Activated CD8-positive, alpha-beta T cell treated with anti-CD3 and anti-CD28 coated beads for 36 hours (primary cell): ENCODE measurements at regions not wholly inside any gene's neighbourhood (a gene's known extent, or its start where the extent isn't known, plus 50 kb on each side); places are given as distances from the start of the nearest gene placed in this dataset.
"Not testable (repeated sequence)": the region's sequence is repeated elsewhere in the genome, so short reads cannot be mapped to it uniquely, and the experiment has no call there.

Experiments used
- ATAC-seq: fragments of 200-7000 bp; cut with Tn5 transposase; one replicate; pipeline ENCODE4 v1.10.0; 2021; ENCODE audit warnings: mild to moderate bottlenecking, moderate library complexity
- CTCF ChIA-PET: fragments of 350-600 bp; sonication (Branson Sonifier 250); formaldehyde crosslinking; loops from one replicate; lab custom pipeline; 2021; ENCODE audit warnings: antibody characterized with exemption; lab: Charles Lee
- POLR2A ChIA-PET: fragments of 350-600 bp; sonication (Branson Sonifier 250); formaldehyde crosslinking; loops from one replicate; lab custom pipeline; 2021; ENCODE audit warnings: antibody characterized with exemption; lab: Charles Lee
- DNase-seq: peaks from one replicate; pipeline ENCODE4 v3.0.0-alpha.2; 2020
- H3K27ac Mint-ChIP-seq: one replicate; pipeline ENCODE4 v1.8.0; 2021; ENCODE audit warnings: mild to moderate bottlenecking, mixed read lengths
- H3K27me3 Mint-ChIP-seq: one replicate; pipeline ENCODE4 v1.8.0; 2021; ENCODE audit warnings: mixed read lengths
- H3K36me3 Mint-ChIP-seq: one replicate; pipeline ENCODE4 v1.8.0; 2021; ENCODE audit warnings: low read depth, mixed read lengths
- H3K4me1 Mint-ChIP-seq: one replicate; pipeline ENCODE4 v1.8.0; 2021; ENCODE audit warnings: low read depth, mixed read lengths
- H3K4me3 Mint-ChIP-seq: one replicate; pipeline ENCODE4 v1.8.0; 2021; ENCODE audit warnings: mild to moderate bottlenecking, moderate library complexity, mixed read lengths
- H3K9me3 Mint-ChIP-seq: one replicate; pipeline ENCODE4 v1.8.0; 2021; ENCODE audit warnings: mixed read lengths
- CTCF ChIP-seq: fragments of 200-600 bp; IDR thresholded peaks from one replicate; pipeline ENCODE4 v1.8.0; 2022; ENCODE audit warnings: antibody characterized with exemption, mild to moderate bottlenecking
- intact Hi-C: fragments of 100-400 bp; cut with micrococcal nuclease; formaldehyde crosslinking; loops from one replicate; pipeline ENCODE4 v1.10.0; 2022

DNA sequence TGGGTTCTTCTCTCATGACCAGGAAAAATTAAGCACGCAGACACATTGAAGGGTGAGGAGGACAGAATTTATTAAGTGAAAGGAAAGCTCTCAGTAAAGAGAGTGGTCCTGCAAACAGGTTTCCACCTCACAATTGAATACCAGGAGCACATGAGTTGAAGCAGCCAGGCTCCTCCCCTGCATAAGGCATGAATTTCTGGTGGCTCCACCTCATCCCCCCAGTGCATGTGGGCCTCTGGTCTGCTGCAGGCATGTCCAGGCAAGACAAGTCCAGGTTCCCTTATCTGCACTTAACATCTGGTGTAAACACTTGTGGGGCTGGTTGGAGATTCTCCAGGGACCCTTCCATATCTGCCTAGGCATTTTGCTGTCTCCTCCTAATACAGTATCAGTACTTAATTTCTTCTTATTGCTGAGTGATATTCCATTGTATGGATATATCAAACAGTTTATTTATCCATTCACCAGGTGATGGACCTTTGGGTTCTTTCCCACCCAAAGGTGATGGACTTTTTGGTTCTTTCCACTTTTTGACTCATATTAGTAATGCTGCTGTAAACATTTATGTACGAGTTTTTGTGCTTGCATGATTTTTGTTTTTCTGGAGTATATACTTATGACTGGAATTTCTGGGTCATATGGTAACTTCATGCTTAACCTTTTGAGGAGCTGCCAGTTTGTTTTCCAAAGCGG lies 104.3 kb upstream of the ZNF519 start:
- H3K4me3 Mint-ChIP-seq, H3K27me3 Mint-ChIP-seq, H3K27ac Mint-ChIP-seq, H3K36me3 Mint-ChIP-seq, CTCF ChIA-PET, DNase-seq, POLR2A ChIA-PET, H3K9me3 Mint-ChIP-seq, intact Hi-C loops, ATAC-seq, H3K4me1 Mint-ChIP-seq: not testable (repeated sequence)

DNA sequence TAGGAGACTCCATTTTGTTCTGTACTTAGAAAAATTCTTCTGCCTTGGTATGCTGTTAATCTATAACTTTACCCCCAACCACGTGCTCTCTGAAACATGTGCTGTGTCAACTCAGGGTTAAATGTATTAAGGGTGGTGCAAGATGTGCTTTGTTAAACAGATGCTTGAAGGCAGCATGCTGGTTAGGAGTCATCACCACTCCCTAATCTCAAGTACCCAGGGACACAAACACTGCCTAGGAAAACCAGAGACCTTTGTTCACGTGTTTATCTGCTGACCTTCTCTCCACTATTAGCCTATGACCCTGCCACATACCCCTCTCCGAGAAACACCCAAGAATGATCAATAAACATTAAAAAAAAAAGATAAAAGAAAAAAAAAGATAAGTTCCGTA lies 93.0 kb upstream of the ZNF519 start:
- H3K4me1 Mint-ChIP-seq, intact Hi-C loops, H3K9me3 Mint-ChIP-seq, CTCF ChIA-PET, H3K27ac Mint-ChIP-seq, DNase-seq, H3K27me3 Mint-ChIP-seq, H3K4me3 Mint-ChIP-seq, ATAC-seq, POLR2A ChIA-PET: not testable (repeated sequence)
- H3K36me3 Mint-ChIP-seq = peaks cover 15% of the 10 kb centered on the region

- CTCF ChIA-PET, ATAC-seq, H3K27me3 Mint-ChIP-seq, H3K9me3 Mint-ChIP-seq, intact Hi-C loops, H3K27ac Mint-ChIP-seq, H3K4me3 Mint-ChIP-seq, POLR2A ChIA-PET, DNase-seq, H3K4me1 Mint-ChIP-seq: not testable (repeated sequence)
- H3K36me3 Mint-ChIP-seq = peaks cover 15% of the 10 kb centered on the region
Measured at GRCh38 chr18:14224551-14225285, 92.5 kb upstream of the ZNF519 start.

DNA sequence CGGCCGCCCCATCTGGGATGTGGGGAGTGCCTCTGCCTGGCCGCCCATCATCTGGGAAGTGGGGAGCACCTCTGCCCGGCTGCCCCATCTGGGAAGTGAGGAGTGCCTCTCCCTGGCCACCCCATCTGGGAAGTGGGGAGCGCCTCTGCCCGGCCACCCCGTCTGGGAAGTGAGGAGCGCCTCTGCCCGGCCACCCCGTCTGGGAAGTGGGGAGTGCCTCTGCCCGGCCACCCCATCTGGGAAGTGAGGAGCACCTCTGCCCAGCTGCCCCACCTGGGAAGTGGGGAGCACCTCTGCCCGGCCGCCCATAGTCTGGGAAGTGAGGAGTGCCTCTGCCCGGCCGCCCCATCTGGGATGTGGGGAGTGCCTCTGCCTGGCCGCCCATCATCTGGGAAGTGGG lies 91.7 kb upstream of the ZNF519 start:
- intact Hi-C loops, H3K4me3 Mint-ChIP-seq, CTCF ChIA-PET, H3K4me1 Mint-ChIP-seq, H3K27me3 Mint-ChIP-seq, ATAC-seq, POLR2A ChIA-PET, H3K27ac Mint-ChIP-seq, H3K9me3 Mint-ChIP-seq, DNase-seq: not testable (repeated sequence)
- H3K36me3 Mint-ChIP-seq = peaks cover 15% of the 10 kb centered on the region

- DNase-seq, H3K27ac Mint-ChIP-seq, H3K4me1 Mint-ChIP-seq, H3K27me3 Mint-ChIP-seq, H3K4me3 Mint-ChIP-seq, intact Hi-C loops, H3K9me3 Mint-ChIP-seq, POLR2A ChIA-PET, CTCF ChIA-PET, ATAC-seq: not testable (repeated sequence)
- H3K36me3 Mint-ChIP-seq = peaks cover 15% of the 10 kb centered on the region
Measured at GRCh38 chr18:14223231-14223822, 91.1 kb upstream of the ZNF519 start.

DNA sequence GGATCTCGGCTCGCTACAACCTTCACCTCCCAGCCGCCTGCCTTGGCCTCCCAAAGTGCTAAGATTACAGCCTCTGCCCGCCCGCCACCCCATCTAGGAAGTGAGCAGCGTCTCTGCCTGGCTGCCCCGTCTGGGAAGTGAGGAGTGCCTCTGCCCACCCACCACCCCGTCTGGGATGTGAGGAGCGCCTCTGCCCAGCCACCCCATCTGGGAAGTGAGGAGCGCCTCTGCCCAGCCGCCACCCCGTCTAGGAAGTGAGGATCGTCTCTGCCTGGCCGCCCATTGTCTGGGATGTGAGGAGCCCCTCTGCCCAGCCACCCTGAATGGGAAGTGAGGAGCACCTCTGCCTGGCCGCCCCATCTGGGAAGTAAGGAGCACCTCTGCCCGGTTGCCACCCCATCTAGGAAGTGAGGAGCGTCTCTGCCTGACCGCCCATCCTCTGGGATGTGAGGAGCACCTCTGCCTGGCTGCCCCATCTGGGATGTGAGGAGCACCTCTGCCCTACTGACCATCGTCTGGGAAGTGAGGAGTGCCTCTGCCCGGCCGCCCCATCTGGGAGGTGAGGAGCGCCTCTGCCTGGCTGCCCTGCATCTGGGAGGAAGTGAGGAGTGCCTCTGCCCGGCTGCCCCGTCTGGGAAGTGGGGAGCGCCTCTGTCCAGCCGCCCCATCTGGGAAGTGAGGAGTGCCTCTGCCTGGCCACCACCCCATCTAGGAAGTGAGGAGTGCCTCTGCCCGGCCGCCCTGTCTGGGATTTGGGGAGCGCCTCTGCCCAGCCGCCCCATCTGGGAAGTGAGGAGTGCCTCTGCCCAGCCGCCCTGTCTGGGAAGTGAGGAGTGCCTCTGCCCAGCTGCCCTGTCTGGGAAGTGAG lies 90.4 kb upstream of the ZNF519 start:
- H3K27me3 Mint-ChIP-seq, POLR2A ChIA-PET, H3K4me1 Mint-ChIP-seq, H3K27ac Mint-ChIP-seq, DNase-seq, ATAC-seq, H3K9me3 Mint-ChIP-seq, intact Hi-C loops, H3K4me3 Mint-ChIP-seq, CTCF ChIA-PET: not testable (repeated sequence)
- H3K36me3 Mint-ChIP-seq = peaks cover 15% of the 10 kb centered on the region

DNA sequence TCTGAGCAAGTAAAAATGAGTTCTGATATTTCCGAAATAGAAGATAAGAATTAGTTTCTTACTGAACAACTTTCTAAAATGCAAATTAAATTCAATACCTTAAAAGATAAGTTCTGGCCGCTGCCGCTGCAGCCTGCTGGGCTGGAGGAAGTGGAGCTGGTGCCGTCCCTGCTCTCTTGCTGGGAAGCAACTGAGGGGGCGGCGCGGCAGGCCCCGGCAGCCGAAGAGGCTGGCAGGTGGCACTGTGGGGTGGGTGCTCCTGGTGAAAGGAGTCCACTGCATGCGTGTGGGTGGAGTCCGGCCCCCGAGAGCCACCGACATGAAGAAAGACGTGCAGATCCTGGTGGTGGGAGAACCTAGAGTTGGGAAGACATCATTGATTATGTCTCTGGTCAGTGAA lies 89.5 kb upstream of the ZNF519 start:
- Mint-ChIP-seq H3K4me1 (no peaks in the 10 kb centered on the region), H3K27ac (no peak overlapping the region), H3K27me3 (no peaks in the 10 kb centered on the region), H3K4me3 (no peak overlapping the region), H3K9me3 (peaks cover 5% of the 10 kb centered on the region), H3K36me3 (peaks cover 15% of the 10 kb centered on the region)
- intact Hi-C loops = no loop called here
- no peak for ATAC-seq
- no peak for TF ChIP-seq CTCF
- ChIA-PET POLR2A (no interaction called here), CTCF (no interaction called here)
- no peak for DNase-seq

DNA sequence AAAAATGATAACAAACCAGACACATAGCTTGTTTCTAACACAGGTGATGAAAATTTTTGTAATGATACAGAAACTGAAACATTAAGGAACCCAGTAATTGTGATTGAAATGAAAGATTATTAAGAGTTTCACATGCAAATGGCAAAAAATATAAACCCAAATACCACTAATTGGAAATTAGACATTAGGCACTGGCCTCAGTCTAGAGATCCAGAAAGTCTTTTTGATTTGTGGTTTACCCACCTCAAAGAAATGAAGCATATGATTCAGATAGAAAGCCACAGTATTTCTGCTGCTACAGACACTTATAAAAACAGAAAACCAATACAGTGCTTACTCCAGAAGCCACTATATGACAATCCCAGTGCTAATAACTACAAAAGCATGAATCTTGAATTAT lies 83.7 kb upstream of the ZNF519 start:
- H3K36me3 Mint-ChIP-seq, H3K9me3 Mint-ChIP-seq, H3K27ac Mint-ChIP-seq, H3K27me3 Mint-ChIP-seq, POLR2A ChIA-PET, H3K4me1 Mint-ChIP-seq, intact Hi-C loops, DNase-seq, ATAC-seq, H3K4me3 Mint-ChIP-seq: not testable (repeated sequence)
- CTCF ChIA-PET = interaction anchor here (1.1 kb wide), 1 partner anchor 38 kb away, joined by 3 read pairs; no protein-coding TSS in a partner anchor

DNA sequence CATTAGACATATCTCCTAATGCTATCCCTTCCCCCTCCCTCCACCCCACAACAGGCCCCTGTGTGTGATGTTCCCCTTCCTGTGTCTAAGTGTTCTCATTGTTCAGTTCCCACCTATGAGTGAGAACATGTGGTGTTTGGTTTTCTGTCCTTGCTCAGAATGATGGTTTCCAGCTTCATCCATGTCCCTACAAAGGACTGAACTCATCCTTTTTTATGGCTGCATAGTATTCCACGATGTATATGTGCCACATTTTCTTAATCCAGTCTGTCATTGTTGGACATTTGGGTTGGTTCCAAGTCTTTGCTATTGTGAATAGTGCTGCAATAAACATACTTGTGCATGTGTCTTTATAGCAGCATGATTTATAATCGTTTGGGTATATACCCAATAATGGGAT lies 71.2 kb upstream of the ZNF519 start:
- H3K27ac Mint-ChIP-seq, DNase-seq, H3K4me3 Mint-ChIP-seq, H3K9me3 Mint-ChIP-seq, H3K27me3 Mint-ChIP-seq, H3K36me3 Mint-ChIP-seq, intact Hi-C loops, ATAC-seq, CTCF ChIA-PET, POLR2A ChIA-PET, H3K4me1 Mint-ChIP-seq: not testable (repeated sequence)

GRCh38 chr18:14190776-14191442 lies 58.7 kb upstream of the ZNF519 start:
- H3K4me3 Mint-ChIP-seq, intact Hi-C loops, DNase-seq, POLR2A ChIA-PET, H3K9me3 Mint-ChIP-seq, H3K27me3 Mint-ChIP-seq, H3K36me3 Mint-ChIP-seq: not testable (repeated sequence)
- Mint-ChIP-seq H3K27ac (peak overlapping the region; percentile 50), H3K4me1 (peaks cover 17% of the 10 kb centered on the region)
- CTCF ChIA-PET = interaction anchor here (1.6 kb wide), 1 partner anchor 11 kb away, joined by 8 read pairs; no protein-coding TSS in a partner anchor
- ATAC-seq = peak; percentile 47
